NT2/D1 (cell line): ENCODE measurements at regions not wholly inside any gene's neighbourhood (a gene's known extent, or its start where the extent isn't known, plus 50 kb on each side); places are given as distances from the start of the nearest gene placed in this dataset.

ENCODE experiments used
- DNase-seq: peaks from one replicate; pipeline ENCODE4 v3.0.0-alpha.2; 2011; ENCODE audit warnings: low read depth, low spot score
- H3K27me3 ChIP-seq: 2 replicates; pipeline ENCODE4 v1.6.0; 2011; ENCODE audit warnings: mild to moderate bottlenecking; ENCODE audit not compliant: insufficient read length, insufficient read depth
- H3K36me3 ChIP-seq: 2 replicates; pipeline ENCODE4 v1.6.1; 2011; ENCODE audit warnings: mild to moderate bottlenecking, low read length, mixed read lengths; ENCODE audit not compliant: insufficient read depth, insufficient read length
- H3K4me1 ChIP-seq: 2 replicates; pipeline ENCODE4 v1.5.1; 2011; ENCODE audit not compliant: insufficient read depth, insufficient read length
- H3K4me3 ChIP-seq: 2 replicates; pipeline ENCODE4 v1.5.1; 2011; ENCODE audit warnings: low read depth; ENCODE audit not compliant: insufficient read length
- H3K9ac ChIP-seq: 2 replicates; pipeline ENCODE4 v1.6.0; 2011; ENCODE audit warnings: low read depth; ENCODE audit not compliant: insufficient read length
- H3K9me3 ChIP-seq: 2 replicates; pipeline ENCODE4 v1.5.1; 2011; ENCODE audit warnings: mild to moderate bottlenecking, low read length; ENCODE audit not compliant: insufficient read depth
- SUZ12 ChIP-seq: IDR thresholded peaks from 2 replicates; pipeline ENCODE4 v1.6.1; 2011; ENCODE audit not compliant: insufficient read length, insufficient read depth; ENCODE audit errors: extremely low read depth
- YY1 ChIP-seq: IDR thresholded peaks from 2 replicates; pipeline ENCODE4 v1.6.1; 2011; ENCODE audit not compliant: insufficient read length, insufficient read depth
- ZNF274 ChIP-seq: IDR thresholded peaks from 2 replicates; pipeline ENCODE4 v1.6.1; 2011; ENCODE audit warnings: mild to moderate bottlenecking, low read depth, low read length

GRCh38 chr6:21858076-21858475, 264.5 kb downstream of the SOX4 start:
- TF ChIP-seq ZNF274 (no peak), YY1 (no peak), SUZ12 (no peak)
- H3K4me1 ChIP-seq: no peaks in the 10 kb centered on the region
- DNase-seq: no peak

GRCh38 chr6:21859193-21859735, 265.7 kb downstream of the SOX4 start:
- DNase-seq: no peak
- Histone ChIP-seq H3K9ac (no peak overlapping the region), H3K9me3 (no peaks in the 10 kb centered on the region), H3K4me3 (no peak overlapping the region), H3K36me3 (no peaks in the 10 kb centered on the region), H3K4me1 (no peaks in the 10 kb centered on the region), H3K27me3 (no peaks in the 10 kb centered on the region)
- no peak for TF ChIP-seq YY1
- TF ChIP-seq ZNF274: no peak
- TF ChIP-seq SUZ12: no peak

More at GRCh38 chr6:21858076-21858475, 264.5 kb downstream of the SOX4 start:
- Histone ChIP-seq H3K27me3 (no peaks in the 10 kb centered on the region), H3K9ac (no peak overlapping the region), H3K36me3 (no peaks in the 10 kb centered on the region), H3K9me3 (no peaks in the 10 kb centered on the region), H3K4me3 (no peak overlapping the region)

- TF ChIP-seq ZNF274 (no peak), YY1 (no peak), SUZ12 (no peak)
- DNase-seq: no peak
- no peak overlapping the region for H3K4me3 ChIP-seq
- H3K27me3 ChIP-seq: no peaks in the 10 kb centered on the region
- no peaks in the 10 kb centered on the region for H3K4me1 ChIP-seq
- no peaks in the 10 kb centered on the region for H3K9me3 ChIP-seq
- H3K9ac ChIP-seq: no peak overlapping the region
- no peaks in the 10 kb centered on the region for H3K36me3 ChIP-seq
Measured at GRCh38 chr6:21861942-21862341, 268.4 kb downstream of the SOX4 start.

GRCh38 chr6:21864206-21864605, 270.7 kb downstream of the SOX4 start:
- no peak for TF ChIP-seq YY1
- H3K4me3 ChIP-seq: no peak overlapping the region
- no peaks in the 10 kb centered on the region for H3K36me3 ChIP-seq
- no peak for DNase-seq
- no peaks in the 10 kb centered on the region for H3K4me1 ChIP-seq
- H3K27me3 ChIP-seq: no peaks in the 10 kb centered on the region
- H3K9ac ChIP-seq: no peak overlapping the region
- H3K9me3 ChIP-seq: no peaks in the 10 kb centered on the region

- Histone ChIP-seq H3K27me3 (no peaks in the 10 kb centered on the region), H3K9me3 (no peaks in the 10 kb centered on the region)
- no peak for DNase-seq
Measured at GRCh38 chr6:21868226-21868625, 274.7 kb downstream of the SOX4 start.

GRCh38 chr6:21869085-21869771, 275.7 kb downstream of the SOX4 start:
- no peaks in the 10 kb centered on the region for H3K27me3 ChIP-seq
- no peaks in the 10 kb centered on the region for H3K36me3 ChIP-seq
- H3K4me3 ChIP-seq: no peak overlapping the region
- TF ChIP-seq YY1 (no peak), SUZ12 (no peak), ZNF274 (no peak)
- H3K9me3 ChIP-seq: no peaks in the 10 kb centered on the region; the same call in 1 of the 2 replicates
- H3K4me1 ChIP-seq: no peaks in the 10 kb centered on the region
- DNase-seq: no peak
- no peak overlapping the region for H3K9ac ChIP-seq

More at GRCh38 chr6:21868226-21868625, 274.7 kb downstream of the SOX4 start:
- Histone ChIP-seq H3K9ac (no peak overlapping the region), H3K4me1 (no peaks in the 10 kb centered on the region), H3K36me3 (no peaks in the 10 kb centered on the region), H3K4me3 (no peak overlapping the region)
- TF ChIP-seq YY1 (no peak), ZNF274 (no peak), SUZ12 (no peak)

GRCh38 chr6:21870076-21870730, 276.7 kb downstream of the SOX4 start:
- Histone ChIP-seq H3K36me3 (no peaks in the 10 kb centered on the region), H3K9ac (no peak overlapping the region), H3K27me3 (no peaks in the 10 kb centered on the region), H3K4me3 (no peak overlapping the region), H3K4me1 (no peaks in the 10 kb centered on the region), H3K9me3 (no peaks in the 10 kb centered on the region; the same call in 1 of the 2 replicates)
- no peak for DNase-seq
- no peak for TF ChIP-seq YY1
